BE2C (cell line): ENCODE measurements at regions not wholly inside any gene's neighbourhood (a gene's known extent, or its start where the extent isn't known, plus 50 kb on each side); places are given as distances from the start of the nearest gene placed in this dataset.

Source experiments
- DNase-seq: peaks from one replicate; pipeline ENCODE4 v3.0.0-alpha.2; 2020
- H3K27me3 ChIP-seq: fragments of 250-450 bp; sonication (Bioruptor Pico); 2 replicates; pipeline ENCODE4 v1.5.1; 2020; ENCODE audit warnings: mild to moderate bottlenecking
- H3K36me3 ChIP-seq: fragments of 250-450 bp; sonication (Bioruptor Pico); 2 replicates; pipeline ENCODE4 v1.5.1; 2020; ENCODE audit warnings: mild to moderate bottlenecking
- H3K4me1 ChIP-seq: fragments of 250-450 bp; sonication (Bioruptor Pico); 2 replicates; pipeline ENCODE4 v1.5.1; 2020
- H3K4me3 ChIP-seq: 2 replicates; pipeline ENCODE4 v1.5.1; 2011; ENCODE audit warnings: low read depth, low read length
- H3K9me3 ChIP-seq: fragments of 250-450 bp; sonication (Bioruptor Pico); 2 replicates; pipeline ENCODE4 v1.5.1; 2020
- TF ChIP-seq, protein P1 (sequence below): IDR thresholded peaks from 2 replicates; pipeline ENCODE4 v1.5.1; 2012; ENCODE audit warnings: mild to moderate bottlenecking, low read depth, low read length

DNA sequence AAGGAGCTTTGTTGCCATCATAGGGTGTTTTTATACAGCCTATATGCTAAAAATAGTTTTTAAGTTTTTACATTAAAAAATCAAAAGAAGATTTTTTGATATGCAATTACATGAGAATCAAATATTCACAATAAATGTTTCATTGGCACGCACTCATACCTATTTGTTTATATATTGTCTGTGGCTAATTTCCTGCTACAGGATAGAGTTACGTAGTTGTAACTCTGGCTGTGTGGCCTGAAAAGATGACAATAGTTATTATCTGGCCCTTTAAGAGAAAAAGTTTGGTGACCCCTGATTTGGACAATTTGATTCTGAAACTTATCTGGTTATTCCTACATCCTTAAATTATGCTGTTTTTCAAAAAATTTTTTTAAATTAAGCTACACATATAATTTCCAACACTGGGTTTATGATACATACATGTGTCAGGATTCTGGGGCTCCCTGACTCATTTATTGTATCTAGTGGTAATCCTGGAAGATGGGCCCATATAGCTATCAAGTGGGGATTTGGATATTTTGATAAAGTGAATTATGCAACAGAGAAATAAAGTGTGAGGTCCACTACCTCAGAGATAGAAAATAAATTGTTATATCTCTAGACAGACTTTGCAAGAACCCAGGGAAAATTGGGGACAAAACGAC is 370.2 kb upstream of the LYPLAL1 start:
- TF ChIP-seq, protein P1, sequence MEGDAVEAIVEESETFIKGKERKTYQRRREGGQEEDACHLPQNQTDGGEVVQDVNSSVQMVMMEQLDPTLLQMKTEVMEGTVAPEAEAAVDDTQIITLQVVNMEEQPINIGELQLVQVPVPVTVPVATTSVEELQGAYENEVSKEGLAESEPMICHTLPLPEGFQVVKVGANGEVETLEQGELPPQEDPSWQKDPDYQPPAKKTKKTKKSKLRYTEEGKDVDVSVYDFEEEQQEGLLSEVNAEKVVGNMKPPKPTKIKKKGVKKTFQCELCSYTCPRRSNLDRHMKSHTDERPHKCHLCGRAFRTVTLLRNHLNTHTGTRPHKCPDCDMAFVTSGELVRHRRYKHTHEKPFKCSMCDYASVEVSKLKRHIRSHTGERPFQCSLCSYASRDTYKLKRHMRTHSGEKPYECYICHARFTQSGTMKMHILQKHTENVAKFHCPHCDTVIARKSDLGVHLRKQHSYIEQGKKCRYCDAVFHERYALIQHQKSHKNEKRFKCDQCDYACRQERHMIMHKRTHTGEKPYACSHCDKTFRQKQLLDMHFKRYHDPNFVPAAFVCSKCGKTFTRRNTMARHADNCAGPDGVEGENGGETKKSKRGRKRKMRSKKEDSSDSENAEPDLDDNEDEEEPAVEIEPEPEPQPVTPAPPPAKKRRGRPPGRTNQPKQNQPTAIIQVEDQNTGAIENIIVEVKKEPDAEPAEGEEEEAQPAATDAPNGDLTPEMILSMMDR: no peak
- no peak for DNase-seq
- H3K27me3 ChIP-seq: no peaks in the 10 kb centered on the region
- no peaks in the 10 kb centered on the region for H3K36me3 ChIP-seq
- no peaks in the 10 kb centered on the region for H3K9me3 ChIP-seq
- no peaks in the 10 kb centered on the region for H3K4me1 ChIP-seq
- H3K4me3 ChIP-seq: no peak overlapping the region

DNA sequence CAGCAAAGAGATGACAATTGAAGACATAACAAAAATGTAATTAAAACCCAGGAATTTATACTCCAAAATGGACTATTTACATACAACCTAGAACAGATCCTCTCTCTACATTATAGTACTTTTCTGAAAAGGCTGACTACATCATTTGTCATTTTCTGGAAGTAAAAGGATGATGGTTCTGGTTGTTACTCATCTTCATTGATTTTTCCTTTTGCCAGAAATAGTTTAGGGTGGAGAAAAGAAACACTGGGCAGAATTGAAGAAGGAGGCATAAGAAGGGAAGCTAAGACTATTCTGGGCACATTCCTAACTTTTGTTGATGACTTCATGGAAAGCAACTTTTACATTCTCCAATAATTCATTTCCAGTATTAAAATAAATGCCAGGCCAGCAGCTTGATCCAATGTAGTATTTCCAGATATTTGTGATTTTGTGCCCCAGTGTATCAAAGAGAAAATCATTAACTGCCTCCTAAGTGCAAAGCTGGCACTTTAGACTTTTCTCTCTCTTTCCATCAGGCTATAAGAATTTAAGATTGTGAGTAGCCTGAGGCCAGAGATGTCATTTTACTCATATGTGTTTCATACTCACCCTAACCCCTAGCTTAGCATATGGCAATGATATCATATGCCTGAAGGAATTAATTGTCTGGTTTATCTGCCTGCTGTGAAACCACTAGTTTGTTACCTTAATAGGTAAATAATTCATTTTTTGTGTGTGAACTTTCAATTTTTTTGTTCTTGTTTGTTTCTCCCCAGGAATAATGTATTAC is 369.5 kb upstream of the LYPLAL1 start:
- TF ChIP-seq, protein P1: no peak
- H3K9me3 ChIP-seq: no peaks in the 10 kb centered on the region
- no peak for DNase-seq
- no peak overlapping the region for H3K4me3 ChIP-seq
- H3K36me3 ChIP-seq: no peaks in the 10 kb centered on the region
- no peaks in the 10 kb centered on the region for H3K27me3 ChIP-seq
- no peaks in the 10 kb centered on the region for H3K4me1 ChIP-seq

DNA sequence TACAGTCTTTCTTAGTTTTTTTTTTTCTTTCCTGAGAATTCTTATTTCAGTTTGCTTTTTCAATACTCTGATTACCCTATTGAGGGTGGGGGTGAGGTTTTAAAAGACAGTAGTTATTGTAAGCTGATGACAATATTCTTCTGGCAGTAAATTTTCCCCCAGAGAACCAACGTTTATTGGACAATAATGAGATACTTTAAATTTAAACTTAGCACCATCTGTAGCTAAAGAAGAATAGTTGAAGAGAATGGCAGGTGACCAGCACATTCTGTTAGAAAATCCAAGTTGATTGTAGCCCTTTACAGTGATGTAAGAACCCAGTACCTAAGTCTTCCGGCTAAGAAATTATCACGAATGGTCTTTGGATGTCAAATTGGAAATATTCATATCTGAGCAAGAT is 364.6 kb upstream of the LYPLAL1 start:
- Histone ChIP-seq H3K4me3 (no peak overlapping the region), H3K4me1 (no peaks in the 10 kb centered on the region), H3K36me3 (no peaks in the 10 kb centered on the region), H3K9me3 (no peaks in the 10 kb centered on the region), H3K27me3 (no peaks in the 10 kb centered on the region)
- TF ChIP-seq, protein P1: no peak
- no peak for DNase-seq

DNA sequence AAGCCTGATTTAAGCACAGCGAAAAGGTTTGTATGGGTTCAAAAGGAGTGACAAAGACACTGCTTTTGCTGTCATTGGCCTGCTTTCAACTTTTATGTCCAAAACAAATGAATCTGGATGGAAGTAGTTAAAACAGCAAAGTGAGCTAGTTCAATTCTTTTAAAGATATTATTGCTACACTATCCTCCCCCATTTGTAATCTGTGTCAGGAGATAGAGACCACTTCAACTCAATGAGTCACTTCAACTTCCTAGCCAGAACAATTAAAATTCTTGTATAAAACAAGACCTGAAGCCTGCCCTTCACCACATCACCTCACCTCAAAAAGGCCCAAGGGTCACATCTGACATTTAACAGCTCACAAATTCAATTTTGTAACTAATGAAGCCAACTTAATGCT is 364.1 kb upstream of the LYPLAL1 start:
- Histone ChIP-seq H3K27me3 (no peaks in the 10 kb centered on the region), H3K36me3 (no peaks in the 10 kb centered on the region), H3K4me1 (no peaks in the 10 kb centered on the region), H3K9me3 (no peaks in the 10 kb centered on the region), H3K4me3 (no peak overlapping the region)
- no peak for DNase-seq
- TF ChIP-seq, protein P1: no peak

- H3K4me3 ChIP-seq: no peak overlapping the region
- no peak for DNase-seq
- no peaks in the 10 kb centered on the region for H3K9me3 ChIP-seq
- H3K36me3 ChIP-seq: no peaks in the 10 kb centered on the region
- no peaks in the 10 kb centered on the region for H3K4me1 ChIP-seq
- TF ChIP-seq, protein P1: no peak
- H3K27me3 ChIP-seq: no peaks in the 10 kb centered on the region
These were observed 363.4 kb upstream of the LYPLAL1 start for GRCh38 chr1:218810306-218810705.

DNA sequence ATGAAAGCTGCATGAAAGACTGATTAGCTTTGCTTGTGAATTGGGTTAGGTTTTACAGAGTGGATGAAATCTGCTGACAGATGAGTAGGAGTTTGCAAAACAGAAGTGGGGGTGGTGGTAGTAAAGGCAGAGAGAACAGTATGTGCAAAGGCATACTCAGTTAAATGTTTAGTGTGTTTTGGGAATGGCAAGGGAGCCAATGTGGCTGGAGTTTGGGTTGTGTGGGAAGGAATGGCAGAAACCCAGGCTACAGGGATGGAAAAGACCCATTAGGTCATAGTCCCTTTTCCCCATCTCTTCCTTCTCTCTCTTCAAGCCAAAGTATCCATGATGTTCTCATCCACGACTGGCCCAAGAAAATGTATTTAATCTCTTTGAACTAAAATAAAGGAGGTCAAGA is 362.2 kb upstream of the LYPLAL1 start:
- Histone ChIP-seq H3K36me3 (no peaks in the 10 kb centered on the region), H3K4me1 (no peaks in the 10 kb centered on the region), H3K4me3 (no peak overlapping the region), H3K9me3 (no peaks in the 10 kb centered on the region), H3K27me3 (no peaks in the 10 kb centered on the region)
- DNase-seq: no peak
- TF ChIP-seq, protein P1: no peak
